Ovary (tissue), 3 donors: ENCODE measurements at regions not wholly inside any gene's neighbourhood (a gene's known extent, or its start where the extent isn't known, plus 50 kb on each side); places are given as distances from the start of the nearest gene placed in this dataset.

Source experiments
- POLR2A ChIP-seq: fragments of 450-650 bp; IDR thresholded peaks from one replicate; pipeline ENCODE4 v1.6.1; 2017; ENCODE audit warnings: antibody characterized with exemption, mild to moderate bottlenecking, moderate library complexity
- TF ChIP-seq, protein P1 (sequence below), 3 donors: fragments of 450-650 bp in 2 of 3; fragments of 200-600 bp in 1 of 3; IDR thresholded peaks; one replicate each; pipeline versions ENCODE4 v1.5.1 to v1.8.0; 2016 to 2022; ENCODE audit warnings: antibody characterized with exemption in 3 of 3, mild to moderate bottlenecking in 1 of 3
- donor health status: DM: no; HTN: no; CAD: no.

- TF ChIP-seq, protein P1, sequence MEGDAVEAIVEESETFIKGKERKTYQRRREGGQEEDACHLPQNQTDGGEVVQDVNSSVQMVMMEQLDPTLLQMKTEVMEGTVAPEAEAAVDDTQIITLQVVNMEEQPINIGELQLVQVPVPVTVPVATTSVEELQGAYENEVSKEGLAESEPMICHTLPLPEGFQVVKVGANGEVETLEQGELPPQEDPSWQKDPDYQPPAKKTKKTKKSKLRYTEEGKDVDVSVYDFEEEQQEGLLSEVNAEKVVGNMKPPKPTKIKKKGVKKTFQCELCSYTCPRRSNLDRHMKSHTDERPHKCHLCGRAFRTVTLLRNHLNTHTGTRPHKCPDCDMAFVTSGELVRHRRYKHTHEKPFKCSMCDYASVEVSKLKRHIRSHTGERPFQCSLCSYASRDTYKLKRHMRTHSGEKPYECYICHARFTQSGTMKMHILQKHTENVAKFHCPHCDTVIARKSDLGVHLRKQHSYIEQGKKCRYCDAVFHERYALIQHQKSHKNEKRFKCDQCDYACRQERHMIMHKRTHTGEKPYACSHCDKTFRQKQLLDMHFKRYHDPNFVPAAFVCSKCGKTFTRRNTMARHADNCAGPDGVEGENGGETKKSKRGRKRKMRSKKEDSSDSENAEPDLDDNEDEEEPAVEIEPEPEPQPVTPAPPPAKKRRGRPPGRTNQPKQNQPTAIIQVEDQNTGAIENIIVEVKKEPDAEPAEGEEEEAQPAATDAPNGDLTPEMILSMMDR (IDR thresholded peaks at IDR 0.05) = no peak
- no peak for TF ChIP-seq POLR2A
Measured at GRCh38 chr2:194709840-194710239, 947.2 kb upstream of the SLC39A10 start.
